Activated CD4-positive, alpha-beta memory T cell treated with anti-CD3 and anti-CD28 coated beads for 36 hours (primary cell): ENCODE measurements at regions not wholly inside any gene's neighbourhood (a gene's known extent, or its start where the extent isn't known, plus 50 kb on each side); places are given as distances from the start of the nearest gene placed in this dataset.

ENCODE experiments used
- CTCF ChIA-PET: fragments of 350-600 bp; sonication (Branson Sonifier 250); formaldehyde crosslinking; loops from one replicate; lab custom pipeline; 2021; ENCODE audit warnings: antibody characterized with exemption, inconsistent platforms; lab: Charles Lee
- POLR2A ChIA-PET: fragments of 350-600 bp; sonication (Branson Sonifier 250); formaldehyde crosslinking; loops from one replicate; lab custom pipeline; 2021; ENCODE audit warnings: antibody characterized with exemption; lab: Charles Lee
- DNase-seq: peaks from one replicate; pipeline ENCODE4 v3.0.0-alpha.2; 2020
- H3K27ac Mint-ChIP-seq: one replicate; pipeline ENCODE4 v1.8.0; 2021; ENCODE audit warnings: mixed read lengths
- H3K27me3 Mint-ChIP-seq: one replicate; pipeline ENCODE4 v1.8.0; 2021; ENCODE audit warnings: mixed read lengths
- H3K36me3 Mint-ChIP-seq: one replicate; pipeline ENCODE4 v1.8.0; 2021; ENCODE audit warnings: mixed read lengths
- H3K4me1 Mint-ChIP-seq: one replicate; pipeline ENCODE4 v1.8.0; 2021; ENCODE audit warnings: low read depth, mixed read lengths
- H3K4me3 Mint-ChIP-seq: one replicate; pipeline ENCODE4 v1.8.0; 2021; ENCODE audit warnings: mild to moderate bottlenecking, mixed read lengths
- H3K9me3 Mint-ChIP-seq: one replicate; pipeline ENCODE4 v1.8.0; 2021; ENCODE audit warnings: mixed read lengths
- intact Hi-C: fragments of 100-400 bp; cut with micrococcal nuclease; formaldehyde crosslinking; loops from one replicate; pipeline ENCODE4 v1.15.1; 2023

DNA sequence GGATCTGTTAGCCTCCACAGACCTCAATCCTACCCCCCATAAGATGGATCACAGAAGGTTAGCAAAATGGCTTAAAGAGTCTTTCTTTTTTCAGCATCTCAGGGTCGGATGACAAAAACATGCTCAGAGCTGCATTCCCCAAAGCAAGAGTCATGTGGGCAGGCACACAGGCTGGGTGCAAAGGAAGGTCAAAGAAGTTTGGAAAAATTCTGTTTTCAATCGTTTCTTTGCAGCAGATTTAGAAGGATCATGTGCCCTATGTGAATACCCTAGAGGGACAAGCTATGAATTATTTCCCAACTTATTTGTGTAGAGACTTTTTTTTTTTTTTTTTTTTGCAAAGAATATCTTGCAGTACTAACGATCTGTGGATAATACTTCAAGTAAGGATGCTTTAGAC, 845.4 kb downstream of the VRK1 start:
- no peak overlapping the region for H3K27ac Mint-ChIP-seq
- POLR2A ChIA-PET: no interaction called here
- DNase-seq: no peak
- H3K4me3 Mint-ChIP-seq: no peak overlapping the region
- H3K9me3 Mint-ChIP-seq: no peaks in the 10 kb centered on the region
- H3K4me1 Mint-ChIP-seq: peaks cover 25% of the 10 kb centered on the region
- CTCF ChIA-PET: no interaction called here
- no peaks in the 10 kb centered on the region for H3K36me3 Mint-ChIP-seq
- intact Hi-C loops: no loop called here
- no peaks in the 10 kb centered on the region for H3K27me3 Mint-ChIP-seq

DNA sequence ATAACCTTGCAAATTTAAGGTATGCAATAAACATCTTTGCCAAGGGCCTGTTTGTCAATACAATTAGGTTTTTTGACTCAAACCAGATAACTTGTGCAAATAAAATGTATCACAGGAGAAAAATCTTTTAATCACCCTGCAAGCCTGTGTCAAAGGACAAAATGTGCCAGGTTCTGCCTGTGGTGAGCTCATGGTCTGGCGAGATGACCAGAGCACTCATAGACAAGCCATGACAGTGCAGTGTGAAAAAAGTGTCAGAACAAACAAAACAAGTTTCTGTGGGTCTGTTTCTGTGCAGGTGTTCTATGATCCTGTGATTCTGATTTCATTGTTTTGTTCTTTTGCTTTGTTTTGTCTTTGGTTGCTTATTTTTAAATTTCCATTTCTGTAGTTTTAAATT, 847.2 kb downstream of the VRK1 start:
- H3K36me3 Mint-ChIP-seq: no peaks in the 10 kb centered on the region
- H3K9me3 Mint-ChIP-seq: no peaks in the 10 kb centered on the region
- intact Hi-C loops: no loop called here
- peaks cover 9% of the 10 kb centered on the region for H3K4me1 Mint-ChIP-seq
- CTCF ChIA-PET: no interaction called here
- H3K27ac Mint-ChIP-seq: no peak overlapping the region
- H3K27me3 Mint-ChIP-seq: no peaks in the 10 kb centered on the region
- DNase-seq: no peak
- POLR2A ChIA-PET: no interaction called here
- H3K4me3 Mint-ChIP-seq: no peak overlapping the region

DNA sequence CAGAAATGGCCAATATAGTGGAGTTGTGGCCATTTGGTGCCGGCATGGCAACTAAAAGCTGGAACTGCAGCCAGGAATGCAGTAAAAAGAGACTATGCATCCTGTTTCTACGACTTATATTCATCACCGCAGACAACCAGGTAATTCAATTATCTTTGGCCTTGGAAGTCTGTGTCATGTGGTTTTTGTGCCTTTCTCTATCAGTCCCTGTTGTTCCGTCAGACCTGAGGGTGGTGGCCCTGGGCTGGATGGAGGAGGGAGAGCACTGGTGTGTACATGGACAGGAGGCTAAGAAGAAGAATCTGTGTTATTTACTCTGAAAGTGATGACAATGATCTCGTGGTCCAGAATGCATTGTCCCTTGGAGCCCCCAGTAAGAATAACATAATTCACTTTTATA, 852.6 kb downstream of the VRK1 start:
- Mint-ChIP-seq H3K27me3 (no peaks in the 10 kb centered on the region), H3K4me3 (no peak overlapping the region), H3K36me3 (no peaks in the 10 kb centered on the region), H3K4me1 (peaks cover 3% of the 10 kb centered on the region), H3K27ac (no peak overlapping the region), H3K9me3 (no peaks in the 10 kb centered on the region)
- no peak for DNase-seq
- ChIA-PET POLR2A (no interaction called here), CTCF (no interaction called here)
- intact Hi-C loops: no loop called here

DNA sequence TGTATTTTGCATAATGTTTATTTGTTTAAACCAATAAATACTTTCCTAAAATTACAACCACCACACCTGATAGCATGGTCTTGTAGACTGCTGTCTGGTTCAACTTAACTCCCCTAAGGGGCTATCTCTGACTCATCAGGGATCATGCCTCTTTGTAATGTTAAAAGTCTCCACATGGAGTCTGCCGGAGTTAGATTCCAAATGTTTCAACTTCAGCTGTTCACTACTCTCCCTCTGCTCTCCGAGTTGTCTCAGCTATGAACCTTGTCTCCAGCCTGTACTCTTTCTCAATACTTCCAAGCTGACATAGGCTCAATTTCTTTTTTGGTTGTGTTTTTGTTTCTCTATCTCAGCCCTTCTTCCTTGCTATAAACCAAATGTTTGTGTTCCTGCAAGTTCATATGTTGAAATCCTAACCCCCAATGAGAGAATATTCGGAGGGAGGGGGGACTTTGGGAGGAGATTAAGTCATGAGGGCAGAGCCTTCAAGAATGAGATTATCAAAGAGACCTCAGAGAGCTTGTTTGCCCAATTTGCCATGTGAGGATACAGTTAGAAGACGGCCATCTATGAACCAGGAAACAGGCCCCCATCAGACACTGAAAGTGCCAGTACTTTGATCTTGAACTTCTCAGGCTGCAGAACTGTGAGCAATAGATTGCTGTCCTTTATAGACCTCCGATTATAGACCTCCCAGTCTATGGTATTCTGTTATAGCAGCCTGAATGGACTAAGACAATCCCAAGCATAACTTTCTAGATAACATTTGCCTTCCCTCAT, 858.2 kb downstream of the VRK1 start:
- no peak for DNase-seq
- ChIA-PET CTCF (no interaction called here), POLR2A (no interaction called here)
- Mint-ChIP-seq H3K9me3 (no peaks in the 10 kb centered on the region), H3K36me3 (no peaks in the 10 kb centered on the region), H3K27me3 (no peaks in the 10 kb centered on the region), H3K4me1 (peaks cover 3% of the 10 kb centered on the region), H3K4me3 (no peak overlapping the region), H3K27ac (no peak overlapping the region)
- intact Hi-C loops: no loop called here

DNA sequence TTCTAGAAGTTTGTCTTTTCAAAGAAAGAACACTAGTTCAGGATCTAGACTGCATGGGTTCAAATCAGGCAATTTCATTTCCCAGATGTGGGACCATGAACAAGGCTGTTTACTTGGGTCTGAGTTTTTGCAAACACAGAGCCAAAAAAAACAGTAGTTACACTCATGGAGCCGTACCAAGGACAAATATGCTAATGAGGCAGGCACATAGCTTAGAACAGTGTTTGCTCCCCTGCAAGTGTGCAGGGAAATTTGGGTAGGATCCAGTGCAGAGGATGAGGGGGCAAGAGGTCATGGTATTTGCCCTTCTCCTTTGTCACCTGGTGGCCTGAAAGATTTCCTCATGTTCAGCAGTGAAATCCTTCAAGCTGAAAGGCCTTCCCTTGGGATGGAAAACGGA, 860.4 kb downstream of the VRK1 start:
- Mint-ChIP-seq H3K36me3 (no peaks in the 10 kb centered on the region), H3K27me3 (no peaks in the 10 kb centered on the region), H3K4me3 (no peak overlapping the region), H3K4me1 (peaks cover 3% of the 10 kb centered on the region), H3K27ac (no peak overlapping the region), H3K9me3 (no peaks in the 10 kb centered on the region)
- intact Hi-C loops: no loop called here
- ChIA-PET POLR2A (no interaction called here), CTCF (no interaction called here)
- no peak for DNase-seq

DNA sequence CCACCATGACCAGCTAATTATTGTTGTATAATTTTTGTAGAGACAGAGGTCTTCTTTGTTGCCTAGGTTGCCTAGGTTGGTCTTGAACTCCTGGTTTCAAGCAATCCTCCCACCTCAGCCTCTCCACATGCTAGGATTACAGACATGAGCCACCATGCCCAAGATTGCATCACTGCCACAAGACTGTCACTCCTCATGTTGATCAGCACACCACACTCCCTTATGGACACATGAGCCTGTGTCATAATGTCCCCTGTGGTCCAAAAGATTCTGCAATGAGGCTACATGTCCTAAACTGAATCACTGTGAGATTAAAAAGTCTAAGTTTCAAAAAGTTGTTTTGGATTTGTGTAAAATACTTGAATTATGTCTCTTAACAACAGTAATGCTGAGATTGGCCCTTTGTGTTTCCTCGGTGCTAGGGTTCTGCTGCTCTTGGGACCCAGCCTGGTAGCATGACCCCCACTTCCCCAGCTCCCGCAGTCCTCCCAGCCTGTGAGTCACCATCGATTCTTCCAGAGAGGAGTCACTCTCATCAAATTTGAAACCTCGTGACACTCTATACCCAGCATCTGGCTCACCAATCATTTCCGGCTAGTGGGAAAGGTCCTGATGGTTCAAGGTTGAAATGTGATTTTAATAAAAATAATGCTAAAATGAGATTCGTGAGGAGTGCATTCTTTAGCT, 890.9 kb downstream of the VRK1 start:
- Mint-ChIP-seq H3K4me3 (no peak overlapping the region), H3K27ac (no peak overlapping the region), H3K9me3 (peaks cover 4% of the 10 kb centered on the region), H3K36me3 (no peaks in the 10 kb centered on the region), H3K4me1 (peaks cover 18% of the 10 kb centered on the region), H3K27me3 (no peaks in the 10 kb centered on the region)
- CTCF ChIA-PET: no interaction called here
- no peak for DNase-seq
- intact Hi-C loops: no loop called here
- POLR2A ChIA-PET: no interaction called here

DNA sequence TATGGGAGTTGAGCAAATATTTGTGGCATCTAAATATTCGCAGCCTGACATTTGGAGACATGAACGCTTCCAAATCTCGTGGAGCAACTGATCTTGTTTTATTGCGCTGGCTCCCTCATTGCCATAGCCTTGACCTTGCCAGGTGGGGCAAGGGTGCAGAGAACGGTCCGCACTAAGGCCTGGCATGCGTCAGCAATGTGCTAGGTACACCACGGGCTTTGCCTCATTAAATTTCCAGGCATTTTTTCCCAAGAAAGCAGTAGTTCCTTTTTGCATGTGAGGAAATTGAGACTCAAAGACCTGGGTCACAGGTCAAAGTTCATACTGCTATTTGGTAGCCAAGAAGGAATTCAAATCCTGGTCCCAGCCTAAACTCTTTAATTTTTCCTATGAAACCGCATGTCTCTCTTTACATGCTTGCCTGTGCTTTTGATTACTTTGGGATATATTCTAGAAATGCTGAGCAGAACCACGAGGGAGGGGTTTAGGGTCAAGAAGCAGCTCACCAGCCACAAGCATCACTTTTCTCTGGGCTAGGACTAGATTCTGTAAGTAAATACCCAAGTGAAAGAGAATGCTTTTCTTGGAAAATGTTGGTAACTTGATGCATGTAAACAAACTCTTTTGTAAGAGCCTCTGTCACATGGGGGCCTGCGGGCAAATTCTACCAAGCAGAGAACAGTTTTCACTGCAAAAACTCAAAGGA, 891.6 kb downstream of the VRK1 start:
- no peak for DNase-seq
- ChIA-PET CTCF (no interaction called here), POLR2A (no interaction called here)
- H3K27ac Mint-ChIP-seq: no peak overlapping the region
- no peaks in the 10 kb centered on the region for H3K27me3 Mint-ChIP-seq
- peaks cover 18% of the 10 kb centered on the region for H3K4me1 Mint-ChIP-seq
- peaks cover 4% of the 10 kb centered on the region for H3K9me3 Mint-ChIP-seq
- no peaks in the 10 kb centered on the region for H3K36me3 Mint-ChIP-seq
- intact Hi-C loops: no loop called here
- no peak overlapping the region for H3K4me3 Mint-ChIP-seq

DNA sequence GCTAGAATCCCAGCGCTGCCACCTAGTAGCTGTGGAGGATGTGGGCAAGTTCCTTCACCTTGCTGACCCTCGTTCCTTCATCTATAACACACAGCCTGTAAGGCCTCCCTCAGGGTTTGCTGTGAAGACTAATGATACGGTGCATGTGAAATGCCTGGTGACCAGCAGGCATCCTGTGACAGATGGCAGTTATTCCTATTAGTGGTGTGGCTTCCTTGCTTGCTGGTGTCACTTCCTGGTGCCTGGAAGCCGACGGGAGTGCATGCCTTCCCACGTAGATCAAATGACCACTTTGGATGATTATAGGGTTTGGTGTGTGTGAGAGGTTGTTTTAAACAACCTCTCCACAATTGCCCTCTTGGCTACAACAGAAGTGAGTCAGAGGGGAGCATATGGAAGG, 894.9 kb downstream of the VRK1 start:
- Mint-ChIP-seq H3K36me3 (no peaks in the 10 kb centered on the region), H3K4me3 (no peak overlapping the region), H3K27me3 (no peaks in the 10 kb centered on the region), H3K27ac (no peak overlapping the region), H3K9me3 (no peaks in the 10 kb centered on the region), H3K4me1 (peaks cover 4% of the 10 kb centered on the region)
- ChIA-PET POLR2A (no interaction called here), CTCF (no interaction called here)
- no peak for DNase-seq
- intact Hi-C loops: no loop called here

DNA sequence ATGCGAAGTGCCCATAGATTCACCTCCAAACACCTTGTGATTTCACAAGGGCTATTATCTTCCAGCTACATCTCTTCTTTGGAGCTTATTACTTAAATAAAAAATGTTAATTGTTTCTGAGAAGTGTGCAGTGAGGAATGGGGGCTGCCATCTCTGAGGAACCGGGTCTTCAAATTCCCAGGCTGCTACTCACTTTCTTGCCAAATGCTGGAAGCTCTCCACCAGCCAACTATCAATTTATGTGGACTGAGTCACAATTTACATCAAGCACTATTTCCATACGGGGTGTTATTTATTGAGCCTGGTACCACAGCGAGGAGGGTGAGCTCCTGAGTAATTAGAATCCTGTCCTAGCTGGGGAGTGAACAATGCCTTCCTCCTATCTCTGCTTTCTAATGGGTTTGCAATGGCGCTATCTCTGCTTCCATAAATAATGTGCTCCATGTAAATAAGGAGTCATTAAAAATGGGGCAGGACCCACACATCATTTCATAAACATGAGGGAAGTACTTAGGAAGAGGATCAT, 898.3 kb downstream of the VRK1 start:
- CTCF ChIA-PET: no interaction called here
- H3K9me3 Mint-ChIP-seq: peaks cover 10% of the 10 kb centered on the region
- no peak for DNase-seq
- POLR2A ChIA-PET: no interaction called here
- peaks cover 21% of the 10 kb centered on the region for H3K4me1 Mint-ChIP-seq
- H3K36me3 Mint-ChIP-seq: peaks cover 2% of the 10 kb centered on the region
- H3K27ac Mint-ChIP-seq: no peak overlapping the region
- H3K27me3 Mint-ChIP-seq: no peaks in the 10 kb centered on the region
- H3K4me3 Mint-ChIP-seq: no peak overlapping the region
- intact Hi-C loops: no loop called here

DNA sequence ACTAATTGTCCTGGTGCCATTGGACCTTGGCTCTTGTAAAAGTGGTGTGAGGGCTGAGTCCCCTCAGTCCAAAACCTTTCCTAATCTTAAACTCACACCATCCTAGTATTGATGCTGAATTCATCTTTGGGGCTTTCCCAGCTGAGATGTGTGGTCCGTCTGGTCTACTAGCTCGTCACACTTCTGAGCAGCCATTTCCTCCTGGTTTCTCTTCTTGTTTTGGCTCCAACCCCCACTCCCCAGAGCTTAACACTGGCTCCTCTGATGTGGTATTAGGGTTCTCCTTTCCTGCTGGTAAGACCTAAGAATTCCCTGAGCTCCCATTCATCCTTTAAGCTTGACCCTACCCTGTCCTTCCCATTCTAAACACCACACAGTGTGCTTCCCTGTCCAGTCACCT, 900.6 kb downstream of the VRK1 start:
- Mint-ChIP-seq H3K4me3 (no peak overlapping the region), H3K4me1 (peaks cover 33% of the 10 kb centered on the region), H3K27ac (peak overlapping the region; percentile 81), H3K27me3 (no peaks in the 10 kb centered on the region), H3K36me3 (peaks cover 2% of the 10 kb centered on the region), H3K9me3 (peaks cover 10% of the 10 kb centered on the region)
- CTCF ChIA-PET: interaction anchor here (1.2 kb wide), 1 partner anchor 15 kb away, joined by 3 read pairs; no protein-coding TSS in a partner anchor
- intact Hi-C loops: no loop called here
- peak; percentile 65 for DNase-seq
- POLR2A ChIA-PET: no interaction called here

DNA sequence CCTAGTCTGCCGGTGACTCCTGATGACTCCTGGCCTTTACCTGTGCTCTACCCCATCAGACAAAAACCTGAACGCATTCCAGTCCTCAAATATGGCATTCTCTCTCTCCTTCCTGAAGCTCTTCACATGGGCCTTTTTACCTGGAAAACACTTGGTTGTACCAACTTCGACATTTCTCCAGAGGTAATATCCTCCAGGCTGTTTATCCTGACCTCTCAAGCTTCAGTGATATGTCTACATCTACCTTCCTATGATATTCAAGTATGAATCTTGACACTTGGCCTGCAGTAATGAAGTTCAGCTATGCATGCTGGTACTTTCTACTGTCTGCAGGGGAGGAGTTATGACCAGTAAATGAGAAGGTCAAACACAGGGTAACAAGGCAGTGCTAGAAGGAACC, 901.8 kb downstream of the VRK1 start:
- H3K9me3 Mint-ChIP-seq: peaks cover 12% of the 10 kb centered on the region
- POLR2A ChIA-PET: no interaction called here
- no peak for DNase-seq
- intact Hi-C loops: no loop called here
- H3K4me3 Mint-ChIP-seq: no peak overlapping the region
- peaks cover 2% of the 10 kb centered on the region for H3K36me3 Mint-ChIP-seq
- H3K27me3 Mint-ChIP-seq: no peaks in the 10 kb centered on the region
- peaks cover 46% of the 10 kb centered on the region for H3K4me1 Mint-ChIP-seq
- CTCF ChIA-PET: no interaction called here
- peak overlapping the region; percentile 26 for H3K27ac Mint-ChIP-seq

DNA sequence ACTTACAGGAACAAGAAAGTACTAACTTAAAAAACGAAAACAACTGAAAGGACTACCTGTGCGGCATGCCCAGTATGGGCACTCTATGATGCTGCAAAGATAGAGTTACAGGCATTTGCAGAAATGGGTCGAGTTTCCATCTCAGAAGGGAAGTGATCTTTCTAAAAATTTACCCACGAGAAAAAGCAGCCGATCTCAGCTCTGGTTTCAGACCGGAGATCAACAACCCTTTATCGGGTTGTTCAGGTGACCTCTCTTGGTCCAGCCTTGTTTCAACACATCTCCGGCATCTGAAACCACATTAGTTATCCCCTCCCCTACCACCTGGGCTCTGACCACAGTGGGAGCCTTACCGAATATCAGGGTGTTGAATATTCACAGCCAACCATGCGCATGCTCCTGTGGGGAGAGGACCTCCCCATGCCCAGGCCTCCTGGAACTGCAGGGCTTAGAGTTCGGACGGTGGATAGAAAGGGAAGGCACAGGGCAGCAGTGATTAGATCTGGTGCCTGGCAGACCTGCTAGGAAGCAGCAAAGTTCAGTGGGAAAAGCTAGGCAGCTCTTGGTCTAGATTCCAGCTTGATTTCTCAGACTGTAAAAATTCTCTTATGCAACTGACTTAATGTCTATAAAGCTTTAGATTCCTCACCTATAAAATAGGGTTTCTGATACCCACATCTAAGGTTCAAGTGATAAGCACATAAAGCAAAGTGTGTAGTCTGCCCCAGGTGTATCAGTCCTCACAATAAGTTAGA, 906.0 kb downstream of the VRK1 start:
- ChIA-PET POLR2A (interaction anchor here (0.6 to 1.3 kb wide), 2 partner anchors 10 to 97 kb away, joined by 3 to 4 read pairs; no protein-coding TSS in a partner anchor), CTCF (no interaction called here)
- H3K9me3 Mint-ChIP-seq: peaks cover 12% of the 10 kb centered on the region
- peak overlapping the region; percentile 82 for H3K27ac Mint-ChIP-seq
- H3K4me1 Mint-ChIP-seq: peaks cover 69% of the 10 kb centered on the region
- H3K4me3 Mint-ChIP-seq: peak overlapping the region; percentile 60
- H3K36me3 Mint-ChIP-seq: peaks cover 2% of the 10 kb centered on the region
- DNase-seq: peak; percentile 45
- H3K27me3 Mint-ChIP-seq: no peaks in the 10 kb centered on the region
- intact Hi-C loops: loop anchor here (2.0 to 10.0 kb wide), 6 partner anchors 66 to 1492 kb away; no protein-coding TSS in a partner anchor
